Inflammatory macrophage treated with lipopolysaccharide for 1 hour (primary cell): ENCODE measurements at regions not wholly inside any gene's neighbourhood (a gene's known extent, or its start where the extent isn't known, plus 50 kb on each side); places are given as distances from the start of the nearest gene placed in this dataset.

Source experiments
- DNase-seq, 2 donors: peaks; one replicate each; pipeline ENCODE4 v3.0.0-alpha.2; 2020 to 2022

- DNase-seq = no peak
Measured at GRCh38 chr7:51732951-51733350, 416.3 kb upstream of the COBL start.

DNA sequence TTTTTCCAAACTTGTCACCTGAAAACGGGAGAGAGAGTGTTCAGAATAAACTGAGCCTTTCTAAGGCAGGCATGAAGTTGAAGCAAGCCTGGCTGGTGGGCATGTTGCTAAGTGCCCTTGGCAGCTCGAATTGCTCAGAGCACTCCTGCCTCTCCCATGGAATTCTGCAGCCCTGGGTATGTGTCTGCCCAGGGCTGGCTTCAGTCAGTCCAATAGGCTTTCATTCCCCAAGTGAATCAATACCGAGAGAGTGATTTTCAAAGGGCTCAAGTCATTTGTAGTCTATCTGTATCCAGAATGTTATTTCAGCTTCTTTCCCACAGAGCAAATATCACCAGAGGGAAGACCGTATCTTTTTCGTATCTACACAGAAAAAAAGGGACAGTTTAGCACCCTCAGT lies 415.5 kb upstream of the COBL start:
- DNase-seq = no peak

- DNase-seq = no peak
Measured at GRCh38 chr7:51731075-51731474, 414.5 kb upstream of the COBL start.

GRCh38 chr7:51727441-51727840 lies 410.8 kb upstream of the COBL start:
- DNase-seq = no peak

DNA sequence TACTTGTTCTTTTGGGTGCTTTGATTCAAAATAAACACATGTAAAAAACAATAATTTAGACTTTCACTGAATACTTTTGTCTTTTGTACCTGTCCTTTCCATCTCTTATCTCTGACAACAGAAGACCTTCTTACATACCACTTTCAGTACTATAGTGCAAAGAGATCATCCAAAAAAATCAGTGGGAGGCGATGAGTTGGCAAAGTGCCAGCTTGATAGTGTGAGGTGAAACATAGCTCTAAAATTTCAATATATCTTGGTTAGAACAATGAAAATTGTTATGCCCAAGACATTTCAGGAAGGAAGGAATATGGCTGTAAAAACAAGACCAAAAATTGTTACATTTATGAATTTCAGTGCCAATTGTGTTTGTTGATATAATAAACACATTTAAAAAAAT lies 390.2 kb upstream of the COBL start:
- no peak for DNase-seq

DNA sequence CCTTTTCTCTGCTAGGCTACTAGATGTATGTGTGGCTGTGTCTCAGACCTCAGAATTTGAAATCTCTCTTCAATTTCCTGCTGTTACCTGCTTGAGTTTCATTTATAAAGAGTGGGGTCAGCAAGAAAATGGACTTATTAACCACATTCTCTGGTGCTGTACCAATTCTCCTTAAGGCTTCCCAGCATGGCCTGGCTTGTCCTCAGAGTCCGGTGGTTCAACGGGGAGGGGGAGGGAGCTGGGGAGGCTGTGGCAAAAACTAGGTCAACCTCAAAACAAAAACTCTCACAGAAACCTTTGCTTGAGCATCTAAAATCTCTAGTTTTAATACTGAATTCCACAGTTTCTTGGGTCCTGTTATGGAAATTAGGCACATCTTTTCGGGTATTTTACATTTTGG lies 389.1 kb upstream of the COBL start:
- DNase-seq = no peak

- no peak for DNase-seq
Measured at GRCh38 chr7:51702673-51703072, 386.1 kb upstream of the COBL start.

DNA sequence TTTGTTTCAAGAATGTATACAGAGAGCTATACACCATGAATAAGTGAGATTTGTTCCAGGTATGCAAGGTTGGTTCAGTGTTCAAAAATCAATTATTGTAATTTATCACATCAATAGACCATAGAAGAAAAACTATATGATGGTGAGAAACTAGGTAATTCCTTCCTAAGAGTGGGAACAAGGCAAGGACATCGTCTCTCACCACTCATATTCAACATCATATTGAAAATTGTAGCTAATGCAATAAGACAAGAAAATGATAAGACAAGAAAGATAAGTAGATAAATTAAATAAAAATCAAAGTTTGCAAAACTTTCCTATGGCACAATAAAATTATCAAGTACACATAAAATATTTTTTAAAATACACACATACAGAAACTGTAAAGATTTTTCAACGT lies 385.3 kb upstream of the COBL start:
- DNase-seq = no peak

DNA sequence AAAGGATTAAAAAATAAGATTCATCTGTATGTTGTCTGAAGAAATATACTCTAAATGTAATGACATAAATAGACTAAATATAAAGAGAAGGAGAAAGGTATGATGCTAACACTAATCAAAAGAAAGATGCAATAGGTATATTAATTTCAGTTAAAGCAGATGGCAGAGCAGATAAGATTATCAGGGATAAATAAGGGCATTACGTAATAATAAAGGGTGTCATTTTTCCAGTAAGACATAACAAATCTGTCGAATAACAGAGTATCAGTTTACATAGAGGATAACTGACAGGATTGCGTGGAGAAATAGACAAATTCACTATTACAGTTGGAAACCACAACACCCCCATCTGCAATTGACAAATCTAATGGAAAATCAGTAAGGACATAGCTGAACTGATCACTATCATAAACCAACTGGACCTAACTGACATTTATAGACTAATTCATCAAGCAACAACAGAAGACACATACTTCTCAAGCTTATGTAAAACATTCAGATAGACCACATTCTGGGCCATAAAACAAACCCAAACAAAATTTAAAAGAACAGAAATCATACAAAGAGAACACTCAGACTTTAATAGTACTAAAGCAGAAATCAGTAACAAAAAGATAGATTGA lies 384.1 kb upstream of the COBL start:
- no peak for DNase-seq

- DNase-seq = no peak
Measured at GRCh38 chr7:51693258-51693657, 376.6 kb upstream of the COBL start.

DNA sequence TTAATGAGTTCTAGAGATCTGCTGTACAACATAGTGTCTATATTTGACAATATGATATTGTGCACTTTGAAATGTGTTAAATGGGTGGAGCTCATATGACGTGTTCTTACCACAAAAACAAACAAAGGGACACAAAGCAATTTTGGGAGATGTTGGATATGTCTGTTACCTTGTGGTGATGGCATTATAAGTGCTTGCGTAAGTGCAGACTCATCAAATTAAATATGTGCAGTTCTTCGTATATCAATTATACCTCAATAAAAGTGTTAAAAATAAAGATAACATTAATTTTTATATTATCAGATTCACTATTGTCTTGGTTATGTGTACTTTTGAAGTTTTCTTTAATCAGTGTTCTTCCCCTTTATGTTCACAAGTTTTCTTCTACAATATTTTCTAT lies 372.9 kb upstream of the COBL start:
- no peak for DNase-seq

DNA sequence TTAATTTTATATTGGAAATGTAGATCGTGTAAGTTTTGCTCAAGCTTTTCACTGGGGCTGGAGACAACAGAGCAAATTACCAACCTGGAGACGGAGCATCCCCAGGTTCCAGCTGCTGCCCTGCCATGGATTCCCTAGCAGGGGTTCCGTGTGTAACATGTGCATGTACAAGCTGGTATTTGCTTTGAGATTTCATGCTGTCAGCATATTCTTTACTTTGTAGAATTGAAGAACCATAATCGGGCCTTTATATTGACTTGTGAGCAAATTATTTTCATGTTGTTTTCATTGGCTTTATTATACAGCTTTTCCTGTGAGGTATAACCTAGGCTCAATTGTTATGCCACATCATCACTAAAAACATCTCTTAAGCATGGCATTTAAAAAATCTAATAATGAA lies 369.2 kb upstream of the COBL start:
- DNase-seq = no peak

DNA sequence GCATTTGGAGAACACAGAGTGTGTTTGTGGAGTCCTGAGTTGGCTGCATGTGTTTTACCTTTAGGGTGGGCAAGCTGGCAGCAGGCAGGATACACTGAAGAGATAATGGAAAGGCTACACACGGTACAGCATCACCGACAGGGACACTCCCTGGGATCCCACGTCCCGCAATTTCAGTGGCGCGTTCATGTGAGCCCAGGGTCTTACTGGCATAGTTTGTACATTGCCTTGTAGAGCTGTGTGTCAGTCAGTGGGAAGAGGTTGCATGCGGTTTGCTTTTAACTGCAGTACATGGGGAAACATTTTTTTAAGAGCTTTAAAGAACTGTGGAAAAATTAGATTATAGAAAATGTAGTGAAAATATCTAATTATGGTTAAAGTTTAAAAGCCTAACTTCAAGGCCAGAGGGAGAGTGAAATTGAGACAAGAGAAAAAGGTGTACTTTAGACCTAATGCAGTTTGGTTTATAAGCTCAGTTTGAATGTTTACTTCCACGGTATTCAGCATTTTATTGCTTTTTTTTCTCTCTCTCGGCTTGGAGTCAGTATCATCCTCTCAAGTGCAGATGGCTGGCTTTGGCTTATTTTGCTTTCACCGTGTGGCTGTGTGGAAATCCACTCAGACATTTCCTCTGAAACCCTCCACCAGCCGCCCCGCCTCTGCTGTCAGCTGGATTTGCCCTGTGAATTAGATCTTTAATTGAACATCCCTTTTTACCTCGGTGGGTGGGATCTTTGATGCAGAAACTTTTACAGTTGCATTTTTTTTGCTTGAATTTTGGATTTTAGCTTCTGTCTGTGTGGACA lies 364.2 kb upstream of the COBL start:
- DNase-seq = no peak

- DNase-seq = no peak
Measured at GRCh38 chr7:51679358-51679757, 362.7 kb upstream of the COBL start.

- DNase-seq = no peak
Measured at GRCh38 chr7:51666751-51667150, 350.1 kb upstream of the COBL start.

DNA sequence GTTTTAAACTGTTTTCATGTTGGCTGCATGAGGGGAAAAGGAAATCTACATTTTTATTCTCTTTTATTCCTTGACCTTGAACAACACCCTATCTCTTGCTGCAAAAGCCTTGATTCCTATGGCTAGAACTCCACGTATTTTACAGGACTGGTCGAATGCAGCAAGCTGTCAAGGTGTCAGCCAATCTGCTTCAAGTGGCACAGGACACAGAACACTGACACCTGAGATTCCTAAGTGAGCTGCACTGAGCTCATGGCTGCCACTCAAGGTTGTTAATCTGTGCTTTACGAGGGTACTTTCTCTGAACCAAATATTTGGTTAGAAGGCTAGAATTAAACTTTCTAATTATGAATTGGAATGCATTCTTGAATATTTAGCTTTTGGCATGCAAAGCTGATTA lies 349.7 kb upstream of the COBL start:
- no peak for DNase-seq

DNA sequence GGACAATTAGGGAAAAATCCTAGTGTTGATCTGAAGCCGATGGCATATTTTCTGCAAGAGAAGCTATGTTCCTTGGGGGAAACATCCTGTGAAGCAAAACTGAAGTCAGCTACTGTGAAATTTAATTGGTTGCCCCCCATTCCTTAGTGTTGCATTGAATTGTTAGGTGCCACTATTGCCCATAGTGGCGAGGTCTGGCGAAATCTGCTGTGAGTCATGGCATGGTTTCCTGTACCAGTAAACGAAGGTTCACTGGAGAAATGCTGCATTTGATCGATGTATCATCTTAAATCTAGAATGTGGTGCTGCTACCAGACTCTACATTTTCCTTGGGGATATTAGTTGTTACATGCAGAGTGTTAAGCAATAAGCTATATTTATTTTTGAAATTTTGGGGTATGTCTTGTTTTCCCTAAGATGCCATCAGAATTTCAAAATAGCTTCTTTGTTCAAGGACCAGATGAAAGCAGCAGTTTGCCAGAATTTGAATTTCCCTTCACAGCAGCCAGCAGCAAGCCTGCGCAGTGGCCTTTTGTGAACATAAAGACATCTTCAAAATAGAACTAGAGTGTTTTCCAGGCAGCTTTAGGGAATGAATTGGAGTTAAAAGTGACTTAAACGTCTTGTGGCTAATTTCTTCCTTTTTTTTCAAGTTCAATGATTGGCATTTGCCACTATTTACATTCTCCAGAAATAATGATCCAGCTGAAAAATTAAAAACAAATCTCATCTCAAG lies 348.6 kb upstream of the COBL start:
- no peak for DNase-seq

DNA sequence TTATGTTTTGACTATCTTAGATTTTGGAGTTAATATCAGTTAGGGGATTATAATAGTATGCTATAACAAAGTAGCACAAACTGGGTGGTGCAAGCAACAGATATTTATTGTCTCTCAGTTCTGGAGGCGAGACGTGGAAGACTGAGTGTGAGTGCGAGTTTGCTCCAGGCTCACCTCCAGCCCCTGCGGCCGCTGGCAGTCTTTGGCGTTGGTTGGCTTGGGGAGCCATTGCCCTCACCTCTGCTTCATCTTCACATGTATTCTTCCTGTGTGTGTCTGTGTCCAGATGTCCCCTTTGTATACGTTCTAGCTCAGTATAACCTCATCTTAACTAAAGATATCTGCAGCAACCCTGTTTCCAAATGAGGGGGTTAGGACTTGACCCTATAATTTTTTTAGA lies 343.9 kb upstream of the COBL start:
- DNase-seq = no peak

GRCh38 chr7:51658684-51659083 lies 342.1 kb upstream of the COBL start:
- DNase-seq = no peak

DNA sequence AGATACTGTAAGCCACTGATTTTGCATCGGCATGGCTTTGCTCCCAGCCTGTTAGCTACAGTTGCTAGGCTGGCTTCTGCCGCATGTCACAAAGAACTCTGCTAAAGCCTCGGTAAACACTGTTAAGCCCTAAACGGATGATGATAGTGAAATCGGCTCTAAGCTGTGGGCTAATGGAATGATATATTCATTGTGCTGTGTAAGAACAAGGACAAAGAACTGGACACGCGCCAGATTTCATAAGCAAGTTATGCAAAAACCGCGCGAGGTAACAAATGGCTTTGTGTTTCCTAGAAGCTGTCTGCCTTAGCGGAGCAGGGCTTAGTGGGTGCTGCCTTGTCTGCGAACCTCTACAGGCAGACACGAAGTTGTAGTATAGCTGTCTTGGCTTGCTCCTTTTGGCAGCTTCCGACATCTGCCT lies 331.3 kb upstream of the COBL start:
- no peak for DNase-seq

DNA sequence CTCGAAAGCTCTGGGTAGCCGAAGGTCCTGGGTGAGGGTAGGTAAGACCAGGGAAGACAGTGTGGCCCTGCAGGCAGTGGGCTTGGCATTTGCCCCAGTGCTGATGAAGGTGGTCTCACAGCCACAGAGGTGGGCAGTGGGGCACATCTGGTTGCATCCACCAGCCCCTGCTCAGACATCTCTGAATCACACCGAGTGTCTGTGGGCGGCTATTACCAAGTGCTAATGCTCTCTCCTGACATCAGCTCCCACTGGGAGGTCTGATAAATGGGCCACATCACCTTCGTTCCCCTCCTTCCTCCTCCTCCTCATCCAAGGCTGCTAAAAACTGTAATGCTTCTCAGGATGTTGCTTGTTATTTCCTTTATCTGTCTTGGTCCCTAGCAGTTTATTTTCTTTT lies 330.9 kb upstream of the COBL start:
- no peak for DNase-seq

DNA sequence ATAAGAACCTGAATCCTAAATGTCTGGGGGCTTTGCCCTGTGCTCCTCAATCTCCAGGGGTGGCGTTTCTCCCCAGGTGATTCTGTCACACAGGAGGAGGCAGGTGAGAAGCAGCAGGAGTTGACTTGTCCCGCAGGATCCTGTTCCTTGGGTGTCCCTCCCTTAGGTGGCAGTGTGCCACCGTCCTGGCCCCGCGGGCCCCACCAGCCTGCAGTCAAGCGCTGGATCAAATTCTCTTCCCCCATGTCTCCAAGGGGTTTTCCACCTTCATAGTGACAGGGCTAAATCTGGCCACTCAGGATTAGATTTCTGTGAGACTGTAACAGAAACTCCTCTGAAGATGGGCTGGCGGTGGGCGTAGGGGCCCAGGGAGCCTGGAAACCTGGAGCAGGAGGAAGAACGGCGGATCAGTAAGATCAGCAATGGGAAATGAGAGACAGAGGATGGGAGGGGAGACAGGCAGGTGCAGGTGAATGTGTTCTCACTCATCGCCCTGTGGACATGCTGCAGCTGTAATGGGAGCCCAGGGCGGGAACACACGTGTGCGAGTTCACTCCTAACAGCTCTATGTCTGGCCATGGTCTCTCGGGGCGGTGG lies 329.2 kb upstream of the COBL start:
- no peak for DNase-seq

GRCh38 chr7:51645255-51645654 lies 328.6 kb upstream of the COBL start:
- DNase-seq = no peak

DNA sequence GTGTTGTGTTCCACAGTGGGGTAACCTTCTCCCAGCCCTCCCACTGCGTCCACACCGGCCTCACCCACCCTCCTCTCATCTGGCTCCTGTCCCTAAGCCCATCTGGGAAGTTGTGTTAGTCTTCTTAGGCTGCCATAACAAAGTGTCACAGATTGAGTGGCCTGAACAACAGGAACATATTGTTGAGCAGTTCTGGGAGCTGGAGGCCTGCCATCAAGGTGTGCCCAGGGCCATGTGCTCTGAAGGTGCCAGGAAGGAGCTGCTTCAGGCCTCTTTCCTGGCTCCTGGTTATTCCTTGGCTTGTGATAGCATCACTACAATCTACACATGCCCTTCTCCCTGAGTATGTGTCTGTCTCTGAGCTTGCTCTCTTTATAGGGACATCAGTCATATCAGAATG lies 327.6 kb upstream of the COBL start:
- no peak for DNase-seq
